NCI-H82 (cell line): ENCODE measurements at regions not wholly inside any gene's neighbourhood (a gene's known extent, or its start where the extent isn't known, plus 50 kb on each side); places are given as distances from the start of the nearest gene placed in this dataset.

Source experiments
- DNase-seq: peaks from one replicate; lab custom pipeline; 2025; lab: John Stamatoyannopoulos, UW

GRCh38 chr2:153005071-153005730, 286.8 kb downstream of the ARL6IP6 start:
- DNase-seq: no peak

- no peak for DNase-seq
Observed at GRCh38 chr2:153004627-153005026, 286.2 kb downstream of the ARL6IP6 start.

GRCh38 chr2:152974146-152974545, 255.7 kb downstream of the ARL6IP6 start:
- no peak for DNase-seq

- no peak for DNase-seq
Observed at GRCh38 chr2:152971685-152972084, 253.3 kb downstream of the ARL6IP6 start.

- no peak for DNase-seq
Observed at GRCh38 chr2:152962446-152962845, 244.0 kb downstream of the ARL6IP6 start.

GRCh38 chr2:152961351-152961750, 242.9 kb downstream of the ARL6IP6 start:
- DNase-seq: no peak

- no peak for DNase-seq
Observed at GRCh38 chr2:152950126-152950525, 231.7 kb downstream of the ARL6IP6 start.

GRCh38 chr2:152944099-152944498, 225.7 kb downstream of the ARL6IP6 start:
- no peak for DNase-seq

- no peak for DNase-seq
Observed at GRCh38 chr2:152942940-152943440, 224.6 kb downstream of the ARL6IP6 start.

GRCh38 chr2:152930501-152930900, 212.1 kb downstream of the ARL6IP6 start:
- peak; percentile 32 for DNase-seq

GRCh38 chr2:152929628-152930027, 211.2 kb downstream of the ARL6IP6 start:
- DNase-seq: no peak

- peak; percentile 95 for DNase-seq
Observed at GRCh38 chr2:152925547-152926448, 207.4 kb downstream of the ARL6IP6 start.

GRCh38 chr2:152924722-152925121, 206.3 kb downstream of the ARL6IP6 start:
- no peak for DNase-seq

GRCh38 chr2:152924219-152924618, 205.8 kb downstream of the ARL6IP6 start:
- DNase-seq: no peak

- DNase-seq: no peak
Observed at GRCh38 chr2:152920846-152921245, 202.4 kb downstream of the ARL6IP6 start.

GRCh38 chr2:152910970-152911369, 192.6 kb downstream of the ARL6IP6 start:
- no peak for DNase-seq

GRCh38 chr2:152907046-152907445, 188.6 kb downstream of the ARL6IP6 start:
- DNase-seq: no peak

GRCh38 chr2:152894051-152894450, 175.6 kb downstream of the ARL6IP6 start:
- peak; percentile 96 for DNase-seq

GRCh38 chr2:152890736-152891135, 172.3 kb downstream of the ARL6IP6 start:
- DNase-seq: no peak

- DNase-seq: no peak
Observed at GRCh38 chr2:152883951-152884487, 165.6 kb downstream of the ARL6IP6 start.

GRCh38 chr2:152881527-152881926, 163.1 kb downstream of the ARL6IP6 start:
- DNase-seq: no peak

GRCh38 chr2:152879275-152879674, 160.9 kb downstream of the ARL6IP6 start:
- no peak for DNase-seq
